ENCODE measurements at regions not wholly inside any gene's neighbourhood (a gene's known extent, or its start where the extent isn't known, plus 50 kb on each side); places are given as distances from the start of the nearest gene placed in this dataset.
"Not testable (repeated sequence)": the region's sequence is repeated elsewhere in the genome, so short reads cannot be mapped to it uniquely, and the experiment has no call there.

- Histone ChIP-seq H3K27ac (no peak overlapping the region), H3K4me3 (no peak overlapping the region), H3K27me3 (replicated peaks; ENCODE audit: insufficient read depth) (no peaks in the 10 kb centered on the region), H3K9me3 (no peaks in the 10 kb centered on the region), H3K36me3 (no peaks in the 10 kb centered on the region), H3K4me1 (replicated peaks) (no peaks in the 10 kb centered on the region)
- DNase-seq (ENCODE audit: low spot score) = no peak
- TF ChIP-seq POLR2AphosphoS5 (IDR thresholded peaks at IDR 0.05) (no peak), CTCF (IDR thresholded peaks at IDR 0.05) (no peak), POLR2A (IDR thresholded peaks at IDR 0.05) (no peak)
- intact Hi-C loops (cut with DNase I) = no loop called here
- 78% methylated on average over 2 of the region's 2 CpGs for WGBS
Measured at GRCh38 chr20:16819483-16819882, 71.3 kb downstream of the OTOR start.

DNA sequence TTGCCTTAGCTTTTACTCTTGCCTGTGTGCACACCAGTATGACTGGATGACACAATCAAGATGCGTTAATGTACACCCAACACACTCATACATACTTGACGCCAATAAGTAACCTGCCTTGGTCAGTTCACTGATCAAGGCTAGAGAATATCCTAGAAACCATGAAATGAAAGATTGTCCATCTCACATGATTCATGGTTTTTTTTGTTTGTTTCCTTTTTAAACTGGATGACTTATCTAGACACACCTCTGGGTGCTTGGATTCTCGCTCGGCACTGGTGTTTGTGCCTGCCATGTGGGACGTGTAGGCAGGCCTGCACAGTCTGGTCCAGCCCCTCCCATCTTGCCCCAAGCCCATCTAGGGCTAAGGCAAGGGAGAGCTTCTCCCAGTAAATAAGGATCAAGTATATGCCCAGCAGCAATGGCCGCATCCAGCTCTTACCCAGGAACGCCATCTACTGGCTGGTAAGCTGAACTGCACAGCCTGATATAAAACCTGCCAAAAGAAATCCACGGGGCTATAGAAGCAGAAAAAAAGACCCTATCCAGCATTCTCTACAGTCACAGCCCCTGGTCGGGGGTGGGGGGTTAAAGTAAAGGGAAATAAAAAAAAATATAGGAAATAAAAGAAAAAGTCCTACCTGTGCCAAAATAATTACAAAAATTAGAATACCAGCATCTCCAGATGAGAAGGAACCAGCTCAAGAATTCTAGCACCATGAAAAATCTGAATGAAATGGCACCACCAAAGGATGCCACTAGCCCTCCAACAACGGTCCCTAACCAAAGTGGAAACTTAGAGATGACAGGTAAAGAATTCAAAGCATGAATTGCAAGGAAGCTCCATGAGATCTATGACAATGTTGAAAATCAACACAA lies 73.3 kb downstream of the OTOR start:
- no peak for DNase-seq (ENCODE audit: low spot score)
- 50% methylated on average over 10 of the region's 10 CpGs for WGBS
- TF ChIP-seq POLR2AphosphoS5 (IDR thresholded peaks at IDR 0.05) = no peak
- TF ChIP-seq POLR2A (IDR thresholded peaks at IDR 0.05) = no peak
- TF ChIP-seq CTCF (IDR thresholded peaks at IDR 0.05) = peak in 3 of 4 experiments; percentile 32 to 43 (median 41)

GRCh38 chr20:16824664-16825063 lies 76.5 kb downstream of the OTOR start:
- H3K4me3 ChIP-seq = no peak overlapping the region

More for the DNA sequence above, 73.3 kb downstream of the OTOR start:
- intact Hi-C loops (cut with DNase I) = no loop called here
- Histone ChIP-seq H3K9me3 (no peaks in the 10 kb centered on the region), H3K36me3 (no peaks in the 10 kb centered on the region), H3K27ac (no peak overlapping the region), H3K4me3 (no peak overlapping the region), H3K4me1 (replicated peaks) (no peaks in the 10 kb centered on the region), H3K27me3 (replicated peaks; ENCODE audit: insufficient read depth) (no peaks in the 10 kb centered on the region)

GRCh38 chr20:16828666-16829305 lies 80.6 kb downstream of the OTOR start:
- H3K4me1 ChIP-seq (replicated peaks) = no peaks in the 10 kb centered on the region
- 38% methylated on average over 4 of the region's 4 CpGs for WGBS

More at GRCh38 chr20:16824664-16825063, 76.5 kb downstream of the OTOR start:
- intact Hi-C loops (cut with DNase I) = no loop called here
- Histone ChIP-seq H3K27me3 (replicated peaks; ENCODE audit: insufficient read depth) (no peaks in the 10 kb centered on the region), H3K27ac (no peak overlapping the region), H3K36me3 (no peaks in the 10 kb centered on the region), H3K4me1 (replicated peaks) (no peaks in the 10 kb centered on the region), H3K9me3 (no peaks in the 10 kb centered on the region)
- no peak for TF ChIP-seq POLR2AphosphoS5 (IDR thresholded peaks at IDR 0.05)
- WGBS = 90% methylated on average over 1 of the region's 1 CpG
- DNase-seq (ENCODE audit: low spot score) = no peak

DNA sequence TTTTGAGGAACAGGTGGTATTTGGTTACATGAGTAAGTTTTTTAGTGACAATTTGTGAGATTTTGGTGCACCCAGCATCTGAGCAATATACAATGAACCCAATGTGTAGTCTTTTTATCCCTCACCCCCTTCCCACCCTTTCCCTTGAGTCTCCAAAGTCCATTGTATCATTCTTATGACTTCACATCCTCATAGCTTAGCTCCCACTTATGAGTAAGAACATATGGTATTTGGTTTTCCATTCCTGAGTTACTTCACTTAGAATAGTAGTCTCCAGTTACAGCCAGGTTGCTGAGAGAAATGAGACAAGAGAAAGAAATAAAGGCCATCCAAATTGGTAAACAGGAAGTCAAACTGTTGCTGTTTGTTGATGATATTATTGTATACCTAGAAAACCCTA lies 87.5 kb downstream of the OTOR start:
- H3K9me3 ChIP-seq; DNase-seq (ENCODE audit: low spot score); H3K4me3 ChIP-seq; H3K27ac ChIP-seq; H3K36me3 ChIP-seq; H3K4me1 ChIP-seq (replicated peaks); H3K27me3 ChIP-seq (replicated peaks; ENCODE audit: insufficient read depth); intact Hi-C loops (cut with DNase I): not testable (repeated sequence)

More at GRCh38 chr20:16828666-16829305, 80.6 kb downstream of the OTOR start:
- H3K36me3 ChIP-seq = no peaks in the 10 kb centered on the region
- TF ChIP-seq POLR2AphosphoS5 (IDR thresholded peaks at IDR 0.05) (no peak), POLR2A (IDR thresholded peaks at IDR 0.05) (no peak), CTCF (IDR thresholded peaks at IDR 0.05) (no peak)
- intact Hi-C loops (cut with DNase I) = no loop called here
- H3K9me3 ChIP-seq = no peaks in the 10 kb centered on the region
- no peak overlapping the region for H3K4me3 ChIP-seq
- no peaks in the 10 kb centered on the region for H3K27me3 ChIP-seq (replicated peaks; ENCODE audit: insufficient read depth)
- no peak for DNase-seq (ENCODE audit: low spot score)
- no peak overlapping the region for H3K27ac ChIP-seq
